Esophagus squamous epithelium (tissue), 4 donors: ENCODE measurements at regions not wholly inside any gene's neighbourhood (a gene's known extent, or its start where the extent isn't known, plus 50 kb on each side); places are given as distances from the start of the nearest gene placed in this dataset.

ENCODE experiments used
- CTCF ChIP-seq, 6 experiments: fragments of 450-650 bp in 4 of 6; fragments of 200-600 bp in 2 of 6; sonication (generic) in 2 of 6; IDR thresholded peaks; one replicate each; pipeline ENCODE4 v1.5.1; 2016 to 2019; ENCODE audit warnings: antibody characterized with exemption in 6 of 6, mild to moderate bottlenecking in 4 of 6, moderate library complexity in 4 of 6
- POLR2A ChIP-seq, 4 donors: fragments of 450-650 bp; IDR thresholded peaks; one replicate each; pipeline ENCODE4 v1.6.1; 2017; ENCODE audit warnings: antibody characterized with exemption in 4 of 4, mild to moderate bottlenecking in 4 of 4, moderate library complexity in 3 of 4

GRCh38 chr13:103973740-103974139 is 907.5 kb upstream of the SLC10A2 start:
- TF ChIP-seq CTCF (IDR thresholded peaks at IDR 0.05), result no peak
- no peak for TF ChIP-seq POLR2A (IDR thresholded peaks at IDR 0.05)
